GM21723 (cell line): ENCODE measurements at regions not wholly inside any gene's neighbourhood (a gene's known extent, or its start where the extent isn't known, plus 50 kb on each side); places are given as distances from the start of the nearest gene placed in this dataset.

Source experiments
- ATAC-seq: cut with Tn5 transposase; IDR thresholded peaks from one replicate; pipeline ENCODE4 v1.9.1; 2021; ENCODE audit warnings: mild to moderate bottlenecking, moderate library complexity; ENCODE audit not compliant: unreplicated experiment

- ATAC-seq: no peak
Measured at GRCh38 chr3:64321747-64322146, 96.5 kb upstream of the PRICKLE2 start.

DNA sequence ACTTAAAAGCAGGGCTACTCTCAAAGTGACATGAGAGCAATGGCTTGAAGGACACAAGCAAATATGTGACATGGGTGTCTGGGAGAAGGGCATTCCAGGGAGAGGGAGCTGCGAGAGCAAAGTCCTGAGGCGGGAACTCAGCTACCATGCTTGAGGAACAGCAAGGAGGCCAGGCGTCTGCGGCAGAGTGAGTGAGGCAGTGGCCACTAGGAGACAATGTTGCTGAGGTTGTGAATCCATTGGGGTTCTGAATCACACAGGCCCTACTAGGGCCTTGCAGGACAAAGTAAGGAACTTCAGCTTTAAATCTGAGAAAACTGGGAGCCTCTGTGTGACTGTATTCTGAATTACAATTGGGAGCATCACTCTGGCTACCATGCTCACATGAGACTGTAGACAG is 94.1 kb upstream of the PRICKLE2 start:
- ATAC-seq: no peak

- ATAC-seq: no peak
Measured at GRCh38 chr3:64318668-64319271, 93.5 kb upstream of the PRICKLE2 start.

DNA sequence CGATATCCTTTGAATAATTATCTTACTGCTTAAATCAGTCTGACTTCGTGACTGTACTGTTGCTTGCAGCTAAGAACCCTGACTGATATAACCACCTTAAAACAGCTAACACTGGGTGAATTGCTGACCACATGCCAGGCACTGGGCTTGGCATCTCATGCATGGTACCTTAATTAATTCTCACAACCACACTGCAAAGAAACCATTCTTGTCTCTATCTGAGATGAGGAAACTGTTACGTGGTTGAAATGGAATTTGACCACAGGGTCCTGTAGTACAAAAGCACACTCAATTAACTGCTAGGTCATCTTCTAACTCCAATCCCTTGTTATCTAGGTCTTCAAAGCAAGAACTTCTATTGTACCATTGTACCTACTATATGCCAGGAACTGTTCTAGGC is 92.7 kb upstream of the PRICKLE2 start:
- no peak for ATAC-seq

DNA sequence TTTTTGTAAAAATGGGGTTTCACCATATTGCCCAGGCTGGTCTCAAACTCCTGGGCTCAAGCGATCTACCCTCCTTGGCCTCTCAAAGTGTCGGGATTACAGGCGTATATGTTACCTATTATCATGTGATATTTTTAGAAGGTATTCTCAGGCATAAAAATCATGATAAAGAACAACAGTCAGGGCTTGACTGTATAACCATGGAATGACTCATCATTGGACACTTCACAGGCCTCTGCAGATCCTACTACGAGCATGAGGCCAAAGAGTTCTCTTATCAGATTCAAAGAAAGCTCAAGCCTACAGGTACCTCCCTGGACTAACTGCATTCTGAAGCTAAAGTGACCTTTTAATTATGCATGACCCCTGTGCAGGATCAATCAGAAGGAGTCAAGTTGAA is 91.7 kb upstream of the PRICKLE2 start:
- no peak for ATAC-seq

DNA sequence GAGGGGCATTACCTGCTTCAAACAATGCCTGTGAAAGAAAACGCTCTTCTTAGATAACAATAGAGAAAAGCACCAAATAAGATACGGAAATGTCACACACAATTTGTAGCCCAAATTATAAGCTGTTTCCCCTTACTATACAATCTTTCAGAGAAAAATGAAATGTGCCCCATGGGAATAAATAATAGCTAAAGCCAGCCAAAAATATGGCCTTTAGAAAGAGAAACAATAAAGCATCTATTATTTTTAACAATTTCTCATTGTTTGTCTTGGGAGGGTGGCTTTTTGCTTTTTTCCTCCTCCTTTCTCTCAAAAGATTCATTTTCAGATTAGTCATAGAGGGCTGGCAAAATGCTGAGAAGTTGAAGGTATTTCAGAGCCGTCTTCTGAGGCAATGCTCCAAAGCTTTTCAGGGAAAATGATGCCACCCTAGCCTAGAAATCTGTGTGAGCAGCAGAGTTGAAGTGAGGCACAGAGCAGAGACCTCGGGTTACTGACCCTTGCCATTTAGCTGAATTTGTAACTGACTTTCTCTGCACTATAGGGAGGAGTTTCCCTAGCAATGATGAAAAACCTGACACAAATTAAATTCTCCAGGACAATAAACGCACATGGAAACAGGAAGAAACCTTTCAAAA is 86.3 kb upstream of the PRICKLE2 start:
- no peak for ATAC-seq

DNA sequence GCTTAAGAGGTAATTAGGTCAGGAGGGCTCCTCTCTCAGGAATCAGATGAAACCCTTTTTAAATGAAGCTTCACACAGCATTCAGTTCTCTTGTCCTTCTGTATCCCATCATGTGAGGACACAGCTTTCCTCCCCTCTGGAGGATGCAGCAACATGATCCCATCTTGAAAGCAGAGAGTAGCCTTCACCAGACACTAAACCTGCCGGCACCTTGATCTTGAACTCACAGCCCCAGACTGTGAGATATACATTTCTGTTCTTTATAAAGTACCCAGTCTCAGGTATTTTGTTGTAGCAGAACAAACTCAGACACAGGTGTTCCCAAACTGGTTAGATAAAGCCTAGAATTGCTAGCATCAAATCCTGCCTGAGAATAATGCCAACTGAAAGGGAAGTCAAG is 83.7 kb upstream of the PRICKLE2 start:
- no peak for ATAC-seq

DNA sequence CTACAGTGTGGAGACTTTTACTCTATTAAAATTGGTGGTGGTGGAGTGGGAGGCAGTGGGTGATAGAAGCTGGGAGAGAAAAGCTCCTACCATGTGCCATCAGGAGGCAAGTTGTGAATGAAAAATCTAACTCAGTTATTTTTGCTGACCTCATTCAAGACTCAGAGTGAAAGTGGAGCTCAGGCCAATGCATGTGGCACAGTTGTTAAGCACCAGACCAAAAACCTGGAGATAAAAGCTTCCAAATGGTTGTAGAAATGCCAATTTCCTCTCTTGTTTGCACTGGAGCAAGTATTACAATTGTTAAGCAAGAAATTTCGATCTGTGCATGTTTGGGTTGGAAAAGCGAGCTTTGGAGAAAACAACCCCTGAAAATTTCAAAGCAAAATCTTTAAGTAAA is 81.5 kb upstream of the PRICKLE2 start:
- ATAC-seq: no peak

GRCh38 chr3:64305731-64306130 is 80.5 kb upstream of the PRICKLE2 start:
- no peak for ATAC-seq

DNA sequence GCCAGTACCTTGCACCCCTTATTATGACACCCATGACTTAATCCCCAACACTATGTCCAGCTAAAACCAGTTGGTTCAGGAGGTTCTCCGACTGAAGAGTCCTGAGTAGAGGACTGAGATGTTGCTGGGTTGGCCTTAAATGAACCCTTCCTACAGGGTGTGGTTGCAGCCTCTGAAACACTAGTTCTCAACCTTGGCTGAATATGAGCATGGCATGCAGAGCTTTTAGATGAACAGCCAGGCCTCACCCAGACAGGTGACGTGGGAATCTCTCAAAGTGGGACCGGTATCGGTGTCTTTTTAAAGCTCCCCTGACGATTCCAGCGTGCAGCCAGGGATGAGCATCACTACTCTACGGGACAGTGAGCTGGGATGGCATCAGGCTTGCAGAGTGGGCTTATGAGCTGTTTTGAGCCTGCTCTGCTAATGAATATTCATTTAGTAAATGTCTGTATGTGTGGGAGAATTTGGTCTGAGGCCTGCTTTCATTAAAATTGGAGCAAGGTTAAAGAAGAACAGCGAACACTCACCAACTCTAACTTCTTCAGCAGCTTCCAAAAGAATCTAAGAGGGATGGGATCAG is 79.7 kb upstream of the PRICKLE2 start:
- ATAC-seq: no peak

GRCh38 chr3:64303881-64304280 is 78.6 kb upstream of the PRICKLE2 start:
- no peak for ATAC-seq

DNA sequence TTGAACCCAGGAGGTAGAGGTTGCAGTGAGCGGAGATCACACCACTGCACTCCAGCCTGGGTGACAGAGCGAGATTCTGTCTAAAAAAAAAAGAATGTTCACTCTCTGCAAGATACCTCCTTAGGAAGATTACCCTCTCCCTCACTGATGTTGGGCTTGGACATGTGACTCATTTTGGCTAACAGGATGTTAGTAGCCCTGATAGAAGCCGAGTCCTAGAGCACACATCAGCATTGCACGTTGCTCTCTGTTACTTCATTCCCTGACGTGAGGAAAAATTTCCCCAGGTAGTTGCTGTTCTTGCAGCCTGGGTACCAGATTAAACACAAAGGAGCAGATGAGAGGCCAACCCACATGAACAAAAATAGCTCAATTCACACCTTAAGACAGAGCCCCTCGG is 78.1 kb upstream of the PRICKLE2 start:
- ATAC-seq: no peak

DNA sequence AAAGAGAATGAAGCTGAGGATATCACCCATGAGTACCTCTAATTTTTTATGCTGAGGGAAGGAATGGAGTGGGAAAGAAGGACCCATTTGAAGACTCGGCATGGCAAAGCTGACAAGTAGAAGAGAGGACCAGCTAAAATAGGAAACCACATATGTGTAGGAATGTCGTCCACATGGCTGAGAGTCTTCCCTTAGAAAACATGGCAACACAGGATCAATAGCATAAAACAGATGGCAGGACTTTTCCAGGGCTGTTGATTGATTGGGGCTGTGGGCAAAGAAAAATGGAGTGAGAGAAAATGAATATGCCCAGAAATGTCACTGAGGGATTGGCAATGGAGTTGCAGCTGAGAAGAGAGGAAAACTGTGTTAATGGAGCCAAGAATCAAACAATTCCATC is 76.2 kb upstream of the PRICKLE2 start:
- no peak for ATAC-seq

DNA sequence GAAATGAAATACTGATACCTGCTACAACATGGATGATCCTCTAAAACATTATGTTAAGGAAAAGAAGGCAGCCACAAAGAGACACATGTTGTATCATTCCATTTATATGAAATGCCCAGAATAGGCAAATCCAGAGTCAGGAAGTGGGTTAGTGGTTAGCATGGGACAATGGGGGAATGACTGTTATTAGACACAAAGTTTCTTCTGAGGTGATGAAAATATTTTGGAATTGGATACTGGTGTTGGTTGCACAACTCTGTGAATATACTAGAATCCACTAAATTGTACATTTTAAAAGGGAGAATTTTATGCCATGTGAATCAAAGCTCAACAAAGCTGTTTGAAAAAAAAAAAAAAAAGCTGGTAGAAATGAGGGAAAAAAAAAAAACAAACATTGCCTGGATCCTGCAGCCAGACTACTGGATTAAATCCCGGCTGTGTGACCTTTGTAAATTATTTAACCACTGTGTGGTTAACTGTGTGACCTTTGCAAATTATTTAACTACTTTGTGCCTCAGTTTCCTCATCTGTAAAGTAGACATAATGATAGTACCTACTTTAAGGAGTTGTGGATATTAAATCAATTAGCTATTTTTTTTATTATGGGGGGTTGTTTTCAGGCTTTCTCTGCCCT is 75.6 kb upstream of the PRICKLE2 start:
- no peak for ATAC-seq

DNA sequence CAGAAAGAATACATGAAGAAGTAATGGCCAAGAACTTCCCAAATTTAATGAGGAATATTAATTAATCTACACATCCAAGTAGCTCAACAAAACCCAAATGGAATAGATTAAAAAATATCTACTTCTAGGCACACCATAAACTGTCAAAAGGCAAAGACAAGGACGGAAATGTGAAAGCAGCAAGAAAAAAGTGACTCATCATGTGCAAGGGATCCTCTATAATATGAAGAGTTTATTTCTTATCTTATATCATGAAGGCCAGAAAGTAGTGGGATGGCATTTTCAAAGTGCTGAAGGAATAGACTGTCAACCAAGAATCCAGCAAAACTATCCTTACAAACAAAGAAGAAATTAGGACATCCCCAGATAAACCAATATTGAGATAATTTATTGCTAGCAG is 73.9 kb upstream of the PRICKLE2 start:
- ATAC-seq: no peak

DNA sequence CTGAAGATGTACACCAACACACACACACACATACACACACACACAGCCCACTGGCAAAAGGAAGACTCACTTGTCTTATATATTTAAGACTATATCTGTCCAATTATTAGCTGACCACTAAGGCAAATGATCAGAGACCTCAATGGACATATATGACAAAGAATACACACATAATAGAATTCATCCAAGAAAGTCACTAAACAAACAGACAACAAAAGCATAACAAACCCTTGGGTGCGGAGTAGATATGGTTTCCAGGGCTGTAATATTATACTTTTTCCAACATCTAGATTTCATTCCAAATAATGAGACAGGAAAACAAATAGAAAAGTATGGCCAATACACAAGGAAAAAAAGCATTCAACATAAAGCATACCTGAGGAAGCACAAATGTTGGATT is 72.3 kb upstream of the PRICKLE2 start:
- no peak for ATAC-seq

GRCh38 chr3:64295594-64295993 is 70.3 kb upstream of the PRICKLE2 start:
- no peak for ATAC-seq

DNA sequence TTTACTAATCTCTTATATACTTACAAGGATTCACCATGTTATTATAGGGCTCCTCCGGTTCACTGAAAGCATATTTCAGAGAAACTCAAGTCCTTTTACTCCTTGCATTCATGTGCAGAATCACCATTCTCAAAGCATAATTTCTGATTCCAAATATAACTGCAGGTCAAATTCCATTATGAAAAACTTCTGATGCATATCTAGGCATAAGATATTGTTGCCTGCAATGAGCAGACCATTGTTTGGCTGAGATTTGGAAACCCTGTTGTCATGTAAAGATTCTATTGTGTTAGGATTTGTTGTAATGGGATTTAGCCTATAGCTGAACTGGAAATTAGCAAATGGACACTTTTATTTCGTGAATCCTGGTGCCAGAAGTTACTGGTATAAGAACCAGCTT is 69.5 kb upstream of the PRICKLE2 start:
- ATAC-seq: no peak

DNA sequence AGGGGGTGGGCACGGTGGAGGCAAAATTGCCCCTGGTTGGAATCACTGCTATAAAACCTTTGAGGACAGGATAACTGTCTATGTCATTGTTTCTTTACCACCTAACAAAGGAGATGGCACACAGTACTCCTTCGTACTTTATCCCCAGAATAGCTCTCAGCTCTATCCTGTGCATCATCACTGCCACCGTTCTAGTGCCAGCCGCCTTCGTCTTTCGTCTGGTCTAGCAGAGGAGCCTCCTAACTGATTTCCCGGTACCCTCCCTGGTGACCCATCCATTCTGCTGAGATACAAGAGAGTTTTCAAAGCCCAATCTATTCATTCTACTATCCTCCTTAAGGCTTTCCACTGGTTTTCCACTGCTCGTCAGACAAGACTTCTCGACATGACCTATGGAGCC is 67.9 kb upstream of the PRICKLE2 start:
- no peak for ATAC-seq

GRCh38 chr3:64291956-64292355 is 66.7 kb upstream of the PRICKLE2 start:
- ATAC-seq: no peak

DNA sequence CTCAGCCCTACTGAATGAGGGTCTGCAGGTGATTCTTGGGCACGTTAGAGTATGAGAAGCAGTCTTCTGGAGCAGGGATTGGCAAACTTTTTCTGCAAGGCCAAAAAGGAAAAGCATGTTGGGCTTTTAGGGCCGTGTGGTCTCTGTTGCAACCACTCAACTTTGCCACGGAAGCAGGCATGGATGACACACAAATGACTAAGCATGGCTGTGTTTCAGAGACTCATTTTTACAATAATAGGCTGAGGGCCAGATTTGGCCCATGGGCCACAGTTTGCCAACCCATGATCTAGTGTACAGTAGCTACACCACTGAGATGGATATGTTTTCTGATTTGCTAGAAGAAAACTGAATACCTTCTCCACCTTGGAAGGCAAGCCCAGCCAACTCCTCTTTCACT is 66.1 kb upstream of the PRICKLE2 start:
- ATAC-seq: no peak

GRCh38 chr3:64290864-64291263 is 65.6 kb upstream of the PRICKLE2 start:
- no peak for ATAC-seq
